22Rv1 (cell line): ENCODE measurements at regions not wholly inside any gene's neighbourhood (a gene's known extent, or its start where the extent isn't known, plus 50 kb on each side); places are given as distances from the start of the nearest gene placed in this dataset.

Experiments
- CTCF ChIP-seq: fragments of 450-650 bp; IDR thresholded peaks from 2 replicates; pipeline ENCODE4 v1.5.1; 2017; ENCODE audit warnings: mild to moderate bottlenecking
- ZFX ChIP-seq: fragments of 450-650 bp; IDR thresholded peaks from 2 replicates; pipeline ENCODE4 v1.6.1; 2017; ENCODE audit warnings: antibody characterized with exemption, borderline replicate concordance

- TF ChIP-seq CTCF: no peak
- no peak for TF ChIP-seq ZFX
These were observed 490.9 kb downstream of the FLRT2 start for GRCh38 chr14:86020841-86021240.
